Skeletal muscle tissue (tissue), 3 donors: ENCODE measurements at regions not wholly inside any gene's neighbourhood (a gene's known extent, or its start where the extent isn't known, plus 50 kb on each side); places are given as distances from the start of the nearest gene placed in this dataset.

Experiments used
- H3K27ac ChIP-seq: one replicate; pipeline ENCODE4 v1.7.0; 2013; ENCODE audit warnings: mild to moderate bottlenecking, low read depth, low read length, inconsistent platforms
- H3K27me3 ChIP-seq, 3 donors: one replicate each; pipeline ENCODE4 v1.7.0; 2013; ENCODE audit warnings: low read length in 3 of 3; ENCODE audit not compliant: control insufficient read depth in 3 of 3, insufficient read depth in 3 of 3
- H3K36me3 ChIP-seq, 3 donors: one replicate each; pipeline ENCODE4 v1.7.0; 2013; ENCODE audit warnings: low read length in 3 of 3; ENCODE audit not compliant: control insufficient read depth in 3 of 3, insufficient read depth in 3 of 3
- H3K4me1 ChIP-seq, 3 donors: one replicate each; pipeline ENCODE4 v1.7.0; 2013; ENCODE audit warnings: low read length in 3 of 3, mild to moderate bottlenecking in 3 of 3; ENCODE audit not compliant: control insufficient read depth in 3 of 3, insufficient read depth in 3 of 3
- H3K4me3 ChIP-seq, 3 donors: one replicate each; pipeline ENCODE4 v1.7.0; 2013; ENCODE audit warnings: low read length in 3 of 3
- H3K9ac ChIP-seq, 3 donors: one replicate each; pipeline ENCODE4 v1.7.0; 2013; ENCODE audit warnings: low read length in 3 of 3, mild to moderate bottlenecking in 3 of 3, moderate library complexity in 2 of 3, low read depth in 1 of 3
- H3K9me3 ChIP-seq, 3 donors: one replicate each; pipeline ENCODE4 v1.7.0; 2013; ENCODE audit warnings: low read length in 3 of 3; ENCODE audit not compliant: control insufficient read depth in 3 of 3
- donor health status: Osteomylitis.

DNA sequence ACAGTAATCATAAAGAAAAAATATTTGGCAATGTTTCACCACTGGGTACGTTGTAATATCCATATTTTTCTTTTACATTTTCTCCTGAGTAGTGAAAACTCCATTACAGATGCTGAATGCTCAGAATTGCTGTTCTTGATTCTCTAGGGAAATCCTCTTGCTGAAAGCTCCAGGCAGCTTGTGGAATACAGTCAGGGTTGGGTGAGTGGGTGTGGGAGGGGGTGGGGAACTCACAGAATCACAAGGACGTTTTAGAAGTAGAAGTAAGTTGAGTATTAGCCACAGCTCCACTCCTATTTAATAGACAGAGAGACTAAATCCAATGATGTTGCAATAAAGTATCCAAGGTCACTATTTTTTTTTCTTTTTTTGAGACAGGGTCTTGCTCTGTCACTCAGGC is 1270.9 kb downstream of the TYW1 start:
- H3K27ac ChIP-seq, result no peak overlapping the region
- no peaks in the 10 kb centered on the region for H3K36me3 ChIP-seq
- H3K4me3 ChIP-seq, result no peak overlapping the region
- H3K27me3 ChIP-seq, result no peaks in the 10 kb centered on the region
- H3K9ac ChIP-seq, result no peak overlapping the region
- H3K4me1 ChIP-seq, result no peaks in the 10 kb centered on the region
- peaks cover 8 to 18% (median 14%) of the 10 kb centered on the region in 3 donors for H3K9me3 ChIP-seq

GRCh38 chr7:68269405-68269804 is 1272.8 kb downstream of the TYW1 start:
- Histone ChIP-seq H3K4me1 (no peaks in the 10 kb centered on the region), H3K27ac (no peak overlapping the region), H3K36me3 (no peaks in the 10 kb centered on the region), H3K9ac (no peak overlapping the region), H3K4me3 (no peak overlapping the region), H3K9me3 (peaks cover 8 to 18% (median 14%) of the 10 kb centered on the region in 3 donors), H3K27me3 (no peaks in the 10 kb centered on the region)

GRCh38 chr7:68272507-68272906 is 1275.9 kb downstream of the TYW1 start:
- no peaks in the 10 kb centered on the region for H3K27me3 ChIP-seq
- no peak overlapping the region for H3K27ac ChIP-seq
- no peaks in the 10 kb centered on the region for H3K4me1 ChIP-seq
- H3K4me3 ChIP-seq, result no peak overlapping the region
- H3K9ac ChIP-seq, result no peak overlapping the region
- no peaks in the 10 kb centered on the region for H3K9me3 ChIP-seq
- H3K36me3 ChIP-seq, result no peaks in the 10 kb centered on the region

GRCh38 chr7:68276725-68277124 is 1280.1 kb downstream of the TYW1 start:
- Histone ChIP-seq H3K27ac (no peak overlapping the region), H3K4me3 (no peak overlapping the region), H3K9me3 (peaks cover 0 to 2% (median 0%) of the 10 kb centered on the region in 3 donors), H3K4me1 (no peaks in the 10 kb centered on the region), H3K36me3 (no peaks in the 10 kb centered on the region), H3K27me3 (no peaks in the 10 kb centered on the region), H3K9ac (no peak overlapping the region)

- H3K9me3 ChIP-seq, result peaks cover 0 to 2% (median 0%) of the 10 kb centered on the region in 3 donors
- no peaks in the 10 kb centered on the region for H3K27me3 ChIP-seq
- no peaks in the 10 kb centered on the region for H3K4me1 ChIP-seq
- H3K9ac ChIP-seq, result no peak overlapping the region
- no peaks in the 10 kb centered on the region for H3K36me3 ChIP-seq
- no peak overlapping the region for H3K4me3 ChIP-seq
- H3K27ac ChIP-seq, result no peak overlapping the region
These were observed 1283.3 kb downstream of the TYW1 start for GRCh38 chr7:68279827-68280400.

DNA sequence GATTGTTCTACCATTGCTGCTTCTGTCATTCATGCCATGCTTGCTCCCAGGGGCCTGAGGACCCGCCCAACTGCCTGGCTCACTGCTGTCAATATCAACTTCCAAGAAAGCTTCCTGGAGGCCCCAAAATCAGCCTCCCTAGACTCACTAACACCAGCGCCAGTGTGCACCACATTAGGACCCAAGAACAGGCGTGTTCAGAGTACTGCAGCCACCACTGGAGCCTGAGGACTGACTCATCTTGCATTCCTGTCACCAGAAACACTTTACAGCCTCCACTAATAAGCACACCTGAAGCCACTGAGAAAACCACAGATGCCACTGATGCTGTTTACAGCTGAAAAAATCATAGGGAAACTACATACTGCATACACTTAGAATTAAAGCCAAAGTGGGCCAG is 1284.3 kb downstream of the TYW1 start:
- Histone ChIP-seq H3K4me1 (no peaks in the 10 kb centered on the region), H3K4me3 (no peak overlapping the region), H3K27me3 (no peaks in the 10 kb centered on the region), H3K36me3 (no peaks in the 10 kb centered on the region), H3K9me3 (peaks cover 0 to 6% (median 0%) of the 10 kb centered on the region in 3 donors), H3K27ac (no peak overlapping the region), H3K9ac (no peak overlapping the region)

DNA sequence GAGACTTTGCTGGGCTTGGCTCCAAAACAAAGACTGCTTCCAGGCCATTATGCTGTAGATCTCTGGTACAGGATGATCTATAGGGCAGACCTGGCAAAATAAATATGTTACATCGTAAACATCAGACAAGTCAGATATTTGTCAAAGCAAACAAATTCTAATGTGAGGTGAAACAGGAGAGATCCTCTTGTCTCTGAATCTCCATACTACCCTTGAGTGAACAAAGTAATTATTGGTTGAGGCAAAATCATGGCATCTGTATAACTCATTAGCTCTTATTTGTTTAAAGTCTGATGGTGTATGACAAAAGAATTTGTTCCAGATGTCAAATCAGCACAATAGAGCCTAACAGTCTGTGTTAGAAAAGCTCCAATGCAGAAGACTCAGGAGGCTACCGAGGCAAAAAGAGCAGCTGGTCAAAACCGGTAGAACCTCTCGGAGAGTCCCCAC is 1291.5 kb downstream of the TYW1 start:
- Histone ChIP-seq H3K9ac (no peak overlapping the region), H3K36me3 (no peaks in the 10 kb centered on the region), H3K27ac (no peak overlapping the region), H3K4me1 (no peaks in the 10 kb centered on the region), H3K4me3 (no peak overlapping the region), H3K27me3 (no peaks in the 10 kb centered on the region), H3K9me3 (peaks cover 0 to 4% (median 0%) of the 10 kb centered on the region in 3 donors)

DNA sequence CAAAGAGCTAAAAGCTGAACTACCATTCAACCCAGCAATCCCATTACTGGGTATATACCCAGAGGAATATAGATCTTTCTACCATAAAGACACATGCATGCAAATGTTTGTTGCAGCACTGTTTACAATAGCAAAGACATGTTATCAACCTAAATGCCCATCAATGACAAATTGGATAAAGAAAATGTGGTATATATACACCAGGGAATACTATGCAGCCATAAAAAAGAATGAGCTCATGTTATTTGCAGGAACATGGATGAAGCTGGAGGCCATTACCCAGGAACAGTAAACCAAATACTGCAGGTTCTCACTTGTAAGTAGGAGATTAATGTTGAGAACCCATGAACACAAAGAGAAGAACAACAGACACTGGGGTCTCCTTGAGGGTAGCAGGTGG is 1295.1 kb downstream of the TYW1 start:
- Histone ChIP-seq H3K4me1 (no peaks in the 10 kb centered on the region), H3K27ac (no peak overlapping the region), H3K9me3 (no peaks in the 10 kb centered on the region), H3K36me3 (no peaks in the 10 kb centered on the region), H3K27me3 (no peaks in the 10 kb centered on the region), H3K9ac (no peak overlapping the region), H3K4me3 (no peak overlapping the region)

DNA sequence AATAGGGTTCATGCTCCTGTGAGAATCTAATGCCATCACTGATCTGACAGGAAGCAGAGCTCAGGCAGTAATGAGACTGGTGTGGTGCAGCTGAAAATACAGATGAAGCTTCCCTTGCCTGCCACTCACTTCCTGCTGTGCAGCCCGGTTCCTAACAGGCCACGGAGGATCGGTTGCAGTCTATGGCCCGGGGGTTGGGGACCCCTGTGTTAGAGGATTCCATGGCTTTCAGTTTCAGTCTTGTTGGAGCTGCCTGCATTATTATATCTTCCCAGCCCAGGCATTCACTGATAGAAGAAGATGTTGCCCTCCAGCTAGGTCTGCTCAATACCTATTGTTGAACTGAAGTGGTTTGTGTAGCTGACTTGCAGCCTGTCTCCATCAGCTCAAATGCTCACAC is 1298.8 kb downstream of the TYW1 start:
- Histone ChIP-seq H3K27ac (no peak overlapping the region), H3K9ac (no peak overlapping the region), H3K4me3 (no peak overlapping the region), H3K9me3 (no peaks in the 10 kb centered on the region), H3K4me1 (no peaks in the 10 kb centered on the region), H3K27me3 (no peaks in the 10 kb centered on the region), H3K36me3 (no peaks in the 10 kb centered on the region)

GRCh38 chr7:68304536-68304935 is 1293.7 kb upstream of the AUTS2 start:
- H3K27me3 ChIP-seq, result no peaks in the 10 kb centered on the region
- no peaks in the 10 kb centered on the region for H3K4me1 ChIP-seq
- H3K27ac ChIP-seq, result no peak overlapping the region
- H3K4me3 ChIP-seq, result no peak overlapping the region
- no peak overlapping the region for H3K9ac ChIP-seq
- no peaks in the 10 kb centered on the region for H3K9me3 ChIP-seq
- H3K36me3 ChIP-seq, result no peaks in the 10 kb centered on the region
